Thyroid gland (tissue), 4 donors: ENCODE measurements at regions not wholly inside any gene's neighbourhood (a gene's known extent, or its start where the extent isn't known, plus 50 kb on each side); places are given as distances from the start of the nearest gene placed in this dataset.

Experiments
- POLR2A ChIP-seq, 2 donors: fragments of 450-650 bp; IDR thresholded peaks; one replicate each; pipeline ENCODE4 v1.6.1; 2017; ENCODE audit warnings: antibody characterized with exemption in 2 of 2, mild to moderate bottlenecking in 2 of 2, moderate library complexity in 1 of 2
- TF ChIP-seq, protein P1 (sequence below), 6 experiments: fragments of 200-600 bp in 3 of 6; fragments of 450-650 bp in 3 of 6; sonication (generic) in 3 of 6; IDR thresholded peaks; one replicate each; pipeline ENCODE4 v1.5.1; 2016 to 2019; ENCODE audit warnings: antibody characterized with exemption in 6 of 6, mild to moderate bottlenecking in 2 of 6, inconsistent platforms in 1 of 6, moderate library complexity in 1 of 6

GRCh38 chr6:33856655-33857054, 52.9 kb upstream of the MLN start:
- TF ChIP-seq, protein P1, sequence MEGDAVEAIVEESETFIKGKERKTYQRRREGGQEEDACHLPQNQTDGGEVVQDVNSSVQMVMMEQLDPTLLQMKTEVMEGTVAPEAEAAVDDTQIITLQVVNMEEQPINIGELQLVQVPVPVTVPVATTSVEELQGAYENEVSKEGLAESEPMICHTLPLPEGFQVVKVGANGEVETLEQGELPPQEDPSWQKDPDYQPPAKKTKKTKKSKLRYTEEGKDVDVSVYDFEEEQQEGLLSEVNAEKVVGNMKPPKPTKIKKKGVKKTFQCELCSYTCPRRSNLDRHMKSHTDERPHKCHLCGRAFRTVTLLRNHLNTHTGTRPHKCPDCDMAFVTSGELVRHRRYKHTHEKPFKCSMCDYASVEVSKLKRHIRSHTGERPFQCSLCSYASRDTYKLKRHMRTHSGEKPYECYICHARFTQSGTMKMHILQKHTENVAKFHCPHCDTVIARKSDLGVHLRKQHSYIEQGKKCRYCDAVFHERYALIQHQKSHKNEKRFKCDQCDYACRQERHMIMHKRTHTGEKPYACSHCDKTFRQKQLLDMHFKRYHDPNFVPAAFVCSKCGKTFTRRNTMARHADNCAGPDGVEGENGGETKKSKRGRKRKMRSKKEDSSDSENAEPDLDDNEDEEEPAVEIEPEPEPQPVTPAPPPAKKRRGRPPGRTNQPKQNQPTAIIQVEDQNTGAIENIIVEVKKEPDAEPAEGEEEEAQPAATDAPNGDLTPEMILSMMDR (IDR thresholded peaks at IDR 0.05), result no peak
- no peak for TF ChIP-seq POLR2A (IDR thresholded peaks at IDR 0.05)
